ENCODE measurements at regions not wholly inside any gene's neighbourhood (a gene's known extent, or its start where the extent isn't known, plus 50 kb on each side); places are given as distances from the start of the nearest gene placed in this dataset.

DNA sequence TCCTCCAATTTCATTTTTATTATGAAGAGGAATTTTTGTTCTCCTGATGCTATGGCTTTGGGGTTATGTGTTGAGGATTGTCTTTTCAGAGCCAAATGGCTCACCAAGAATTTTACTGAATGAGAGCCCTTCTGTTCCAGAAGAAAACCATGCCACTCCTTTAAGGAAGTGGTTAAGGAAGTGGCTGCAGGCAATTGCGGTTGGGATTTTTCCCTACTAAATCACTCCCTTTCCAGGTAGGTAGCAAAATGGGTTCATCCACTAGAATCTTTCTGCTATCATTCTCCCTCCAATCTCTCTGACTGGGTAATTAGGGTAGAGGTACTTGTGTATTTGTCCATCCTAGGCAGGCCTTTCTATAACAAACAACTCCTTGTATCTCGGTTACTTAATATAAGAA, 163.1 kb downstream of the TTC8 start:
- TF ChIP-seq, protein P1, sequence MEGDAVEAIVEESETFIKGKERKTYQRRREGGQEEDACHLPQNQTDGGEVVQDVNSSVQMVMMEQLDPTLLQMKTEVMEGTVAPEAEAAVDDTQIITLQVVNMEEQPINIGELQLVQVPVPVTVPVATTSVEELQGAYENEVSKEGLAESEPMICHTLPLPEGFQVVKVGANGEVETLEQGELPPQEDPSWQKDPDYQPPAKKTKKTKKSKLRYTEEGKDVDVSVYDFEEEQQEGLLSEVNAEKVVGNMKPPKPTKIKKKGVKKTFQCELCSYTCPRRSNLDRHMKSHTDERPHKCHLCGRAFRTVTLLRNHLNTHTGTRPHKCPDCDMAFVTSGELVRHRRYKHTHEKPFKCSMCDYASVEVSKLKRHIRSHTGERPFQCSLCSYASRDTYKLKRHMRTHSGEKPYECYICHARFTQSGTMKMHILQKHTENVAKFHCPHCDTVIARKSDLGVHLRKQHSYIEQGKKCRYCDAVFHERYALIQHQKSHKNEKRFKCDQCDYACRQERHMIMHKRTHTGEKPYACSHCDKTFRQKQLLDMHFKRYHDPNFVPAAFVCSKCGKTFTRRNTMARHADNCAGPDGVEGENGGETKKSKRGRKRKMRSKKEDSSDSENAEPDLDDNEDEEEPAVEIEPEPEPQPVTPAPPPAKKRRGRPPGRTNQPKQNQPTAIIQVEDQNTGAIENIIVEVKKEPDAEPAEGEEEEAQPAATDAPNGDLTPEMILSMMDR (IDR thresholded peaks at IDR 0.05; ENCODE audit: borderline replicate concordance, extremely low read depth, low read length, poor library complexity, severe bottlenecking), result no peak
- no peak for TF ChIP-seq EZH2 (IDR thresholded peaks at IDR 0.05; ENCODE audit: borderline replicate concordance, low read depth, low read length, severe bottlenecking)
- no peaks in the 10 kb centered on the region for H4K20me1 ChIP-seq (ENCODE audit: insufficient read depth, low read length)

DNA sequence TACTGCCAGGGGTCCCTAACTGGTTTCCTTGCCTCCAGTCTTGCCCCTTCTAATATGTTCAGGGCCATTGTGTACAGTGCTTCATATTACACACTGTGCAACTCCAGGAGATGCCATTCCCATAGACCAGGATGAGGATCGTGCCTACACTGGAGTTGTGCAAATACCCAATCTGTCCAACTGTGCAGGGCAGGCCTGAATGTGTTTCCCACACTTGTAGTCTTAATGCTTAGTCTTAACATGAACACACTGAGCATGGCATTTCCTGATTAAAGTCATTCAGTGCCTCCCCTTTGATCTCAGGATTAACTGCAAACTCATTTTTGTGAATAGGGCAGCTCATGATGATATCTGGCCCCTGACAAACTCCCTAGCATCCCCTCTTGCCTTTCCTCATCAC, 165.5 kb downstream of the TTC8 start:
- Histone ChIP-seq H3K27me3 (ENCODE audit: insufficient read depth, low read length, poor library complexity) (no peaks in the 10 kb centered on the region), H4K20me1 (ENCODE audit: insufficient read depth, low read length) (no peaks in the 10 kb centered on the region), H3K79me2 (ENCODE audit: insufficient read depth, low read length) (no peaks in the 10 kb centered on the region), H3K4me3 (ENCODE audit: low read depth in 1 of 2, low read length in 2 of 2) (no peak overlapping the region), H3K9me3 (ENCODE audit: insufficient read depth, low read length, severe bottlenecking) (peaks cover 5% of the 10 kb centered on the region), H3K4me2 (ENCODE audit: insufficient read depth, low read length) (no peak overlapping the region), H2AFZ (ENCODE audit: low read depth, low read length) (no peak overlapping the region), H3K9ac (ENCODE audit: low read depth, low read length) (no peak overlapping the region), H3K36me3 (ENCODE audit: insufficient read depth, low read length) (no peaks in the 10 kb centered on the region), H3K27ac (ENCODE audit: low read length) (no peak overlapping the region), H3K4me1 (ENCODE audit: insufficient read depth, low read length) (no peaks in the 10 kb centered on the region)
- TF ChIP-seq, protein P1 (IDR thresholded peaks at IDR 0.05; ENCODE audit: borderline replicate concordance, extremely low read depth, low read length, poor library complexity, severe bottlenecking), result no peak
- DNase-seq, result no peak
- no peak for ATAC-seq (ENCODE audit: insufficient read depth, low read depth)

More for the DNA sequence above, 163.1 kb downstream of the TTC8 start:
- no peak for DNase-seq
- Histone ChIP-seq H3K27ac (ENCODE audit: low read length) (no peak overlapping the region), H3K4me3 (ENCODE audit: low read depth in 1 of 2, low read length in 2 of 2) (no peak overlapping the region), H2AFZ (ENCODE audit: low read depth, low read length) (no peak overlapping the region), H3K9ac (ENCODE audit: low read depth, low read length) (no peak overlapping the region), H3K4me1 (ENCODE audit: insufficient read depth, low read length) (no peaks in the 10 kb centered on the region), H3K79me2 (ENCODE audit: insufficient read depth, low read length) (no peaks in the 10 kb centered on the region), H3K4me2 (ENCODE audit: insufficient read depth, low read length) (no peak overlapping the region), H3K27me3 (ENCODE audit: insufficient read depth, low read length, poor library complexity) (no peaks in the 10 kb centered on the region), H3K9me3 (ENCODE audit: insufficient read depth, low read length, severe bottlenecking) (peaks cover 5% of the 10 kb centered on the region), H3K36me3 (ENCODE audit: insufficient read depth, low read length) (no peaks in the 10 kb centered on the region)
- ATAC-seq (ENCODE audit: insufficient read depth, low read depth), result no peak

DNA sequence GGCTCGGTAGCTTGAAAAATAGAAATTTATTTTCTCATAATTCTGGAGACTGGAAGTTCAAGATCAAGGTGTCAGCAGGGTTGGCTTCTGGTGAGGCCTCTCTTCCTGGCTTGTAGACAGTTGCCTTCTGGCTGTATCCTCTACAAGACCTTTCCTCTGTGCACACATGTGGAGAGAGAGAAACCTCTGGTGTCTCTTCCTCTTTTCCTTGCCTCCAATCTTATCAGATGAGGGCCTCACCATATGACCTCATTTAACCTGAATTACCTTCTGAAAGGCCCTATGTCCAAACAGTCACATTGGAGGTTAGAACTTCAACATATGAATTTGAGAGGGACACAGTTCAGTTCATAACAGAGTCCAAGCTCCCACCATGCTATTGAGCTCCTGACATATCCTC, 166.4 kb downstream of the TTC8 start:
- Histone ChIP-seq H3K9me3 (ENCODE audit: insufficient read depth, low read length, severe bottlenecking) (peaks cover 5% of the 10 kb centered on the region), H2AFZ (ENCODE audit: low read depth, low read length) (no peak overlapping the region), H3K4me1 (ENCODE audit: insufficient read depth, low read length) (no peaks in the 10 kb centered on the region), H3K79me2 (ENCODE audit: insufficient read depth, low read length) (no peaks in the 10 kb centered on the region), H4K20me1 (ENCODE audit: insufficient read depth, low read length) (no peaks in the 10 kb centered on the region), H3K36me3 (ENCODE audit: insufficient read depth, low read length) (no peaks in the 10 kb centered on the region), H3K27ac (ENCODE audit: low read length) (no peak overlapping the region), H3K27me3 (ENCODE audit: insufficient read depth, low read length, poor library complexity) (no peaks in the 10 kb centered on the region), H3K4me3 (ENCODE audit: low read depth in 1 of 2, low read length in 2 of 2) (no peak overlapping the region), H3K9ac (ENCODE audit: low read depth, low read length) (no peak overlapping the region), H3K4me2 (ENCODE audit: insufficient read depth, low read length) (no peak overlapping the region)
- ATAC-seq (ENCODE audit: insufficient read depth, low read depth), result no peak
- no peak for DNase-seq
- TF ChIP-seq, protein P1 (IDR thresholded peaks at IDR 0.05; ENCODE audit: borderline replicate concordance, extremely low read depth, low read length, poor library complexity, severe bottlenecking), result no peak
- TF ChIP-seq EZH2 (IDR thresholded peaks at IDR 0.05; ENCODE audit: borderline replicate concordance, low read depth, low read length, severe bottlenecking), result no peak

DNA sequence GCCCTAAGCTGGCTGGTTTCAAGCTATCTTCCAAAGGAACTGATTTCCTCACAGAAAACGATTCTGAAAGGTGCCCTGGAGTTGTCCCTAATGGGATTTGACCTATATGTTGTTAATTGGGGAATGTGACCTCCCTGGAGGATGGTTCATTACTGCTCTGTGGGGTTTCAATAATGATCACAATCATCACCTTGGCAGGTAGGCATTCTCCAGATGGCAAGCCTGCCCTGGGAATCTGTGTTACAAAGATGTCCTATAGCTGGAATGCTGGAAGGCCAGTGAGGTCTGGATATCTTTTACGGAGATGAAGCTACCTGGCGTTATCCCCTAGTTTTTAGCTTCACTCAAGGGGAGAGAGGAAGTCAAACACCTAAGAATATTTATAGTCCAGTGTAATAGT, 167.6 kb downstream of the TTC8 start:
- H3K27ac ChIP-seq (ENCODE audit: low read length), result no peak overlapping the region
- DNase-seq (no peak), ATAC-seq (ENCODE audit: insufficient read depth, low read depth) (no peak)
- H3K9me3 ChIP-seq (ENCODE audit: insufficient read depth, low read length, severe bottlenecking), result peaks cover 3% of the 10 kb centered on the region
- H3K4me3 ChIP-seq (ENCODE audit: low read depth in 1 of 2, low read length in 2 of 2), result no peak overlapping the region
- H2AFZ ChIP-seq (ENCODE audit: low read depth, low read length), result no peak overlapping the region
- H3K4me2 ChIP-seq (ENCODE audit: insufficient read depth, low read length), result no peak overlapping the region
- H3K4me1 ChIP-seq (ENCODE audit: insufficient read depth, low read length), result no peaks in the 10 kb centered on the region
- no peak for TF ChIP-seq EZH2 (IDR thresholded peaks at IDR 0.05; ENCODE audit: borderline replicate concordance, low read depth, low read length, severe bottlenecking)
- TF ChIP-seq, protein P1 (IDR thresholded peaks at IDR 0.05; ENCODE audit: borderline replicate concordance, extremely low read depth, low read length, poor library complexity, severe bottlenecking), result no peak
- H3K9ac ChIP-seq (ENCODE audit: low read depth, low read length), result no peak overlapping the region
- no peaks in the 10 kb centered on the region for H3K36me3 ChIP-seq (ENCODE audit: insufficient read depth, low read length)
- no peaks in the 10 kb centered on the region for H3K27me3 ChIP-seq (ENCODE audit: insufficient read depth, low read length, poor library complexity)
- H3K79me2 ChIP-seq (ENCODE audit: insufficient read depth, low read length), result no peaks in the 10 kb centered on the region
- no peaks in the 10 kb centered on the region for H4K20me1 ChIP-seq (ENCODE audit: insufficient read depth, low read length)

All from DND-41 (cell line).